Left lung (tissue), 4 donors: ENCODE measurements at regions not wholly inside any gene's neighbourhood (a gene's known extent, or its start where the extent isn't known, plus 50 kb on each side); places are given as distances from the start of the nearest gene placed in this dataset.

Experiments used
- ATAC-seq: fragments of 200-7000 bp; cut with Tn5 transposase; one replicate; pipeline ENCODE4 v1.9.1; 2020; ENCODE audit warnings: moderate library complexity
- DNase-seq, 4 donors: peaks; one replicate each; pipeline ENCODE4 v3.0.0-alpha.2; 2013 to 2020
- H3K27ac ChIP-seq, 2 donors: fragments of 200-600 bp; sonication (generic) in 1 of 2; one replicate each; pipeline versions ENCODE4 v1.5.0 to v1.8.0; 2020 to 2021
- H3K27me3 ChIP-seq, 2 donors: fragments of 200-600 bp; sonication (generic) in 1 of 2; one replicate each; pipeline versions ENCODE4 v1.5.0 to v1.8.0; 2020 to 2021
- H3K36me3 ChIP-seq, 2 donors: fragments of 200-600 bp; sonication (generic) in 1 of 2; one replicate each; pipeline versions ENCODE4 v1.5.0 to v1.8.0; 2020 to 2021
- H3K4me1 ChIP-seq, 2 donors: fragments of 200-600 bp; one replicate each; pipeline ENCODE4 v1.8.0; 2021
- H3K4me3 ChIP-seq, 2 donors: fragments of 200-600 bp; sonication (generic) in 1 of 2; one replicate each; pipeline versions ENCODE4 v1.5.0 to v1.8.0; 2020 to 2021; ENCODE audit warnings: mild to moderate bottlenecking in 1 of 2
- H3K9me3 ChIP-seq, 2 donors: fragments of 200-600 bp; sonication (generic) in 1 of 2; one replicate each; pipeline versions ENCODE4 v1.5.0 to v1.8.0; 2020 to 2021
- CTCF ChIP-seq, 2 donors: fragments of 200-600 bp; sonication (generic) in 1 of 2; IDR thresholded peaks; one replicate each; pipeline versions ENCODE4 v1.5.0 to v1.8.0; 2021; ENCODE audit warnings: antibody characterized with exemption in 2 of 2
- intact Hi-C, 2 donors: fragments of 100-400 bp; cut with DNase I; formaldehyde crosslinking; loops; one replicate each; pipeline versions ENCODE4 v1.11.2 to v1.14.2; 2022
- donor health status: DM: no; HTN: yes; CAD: no.
- donor health status: DM: no; HTN: no; CAD: no.

DNA sequence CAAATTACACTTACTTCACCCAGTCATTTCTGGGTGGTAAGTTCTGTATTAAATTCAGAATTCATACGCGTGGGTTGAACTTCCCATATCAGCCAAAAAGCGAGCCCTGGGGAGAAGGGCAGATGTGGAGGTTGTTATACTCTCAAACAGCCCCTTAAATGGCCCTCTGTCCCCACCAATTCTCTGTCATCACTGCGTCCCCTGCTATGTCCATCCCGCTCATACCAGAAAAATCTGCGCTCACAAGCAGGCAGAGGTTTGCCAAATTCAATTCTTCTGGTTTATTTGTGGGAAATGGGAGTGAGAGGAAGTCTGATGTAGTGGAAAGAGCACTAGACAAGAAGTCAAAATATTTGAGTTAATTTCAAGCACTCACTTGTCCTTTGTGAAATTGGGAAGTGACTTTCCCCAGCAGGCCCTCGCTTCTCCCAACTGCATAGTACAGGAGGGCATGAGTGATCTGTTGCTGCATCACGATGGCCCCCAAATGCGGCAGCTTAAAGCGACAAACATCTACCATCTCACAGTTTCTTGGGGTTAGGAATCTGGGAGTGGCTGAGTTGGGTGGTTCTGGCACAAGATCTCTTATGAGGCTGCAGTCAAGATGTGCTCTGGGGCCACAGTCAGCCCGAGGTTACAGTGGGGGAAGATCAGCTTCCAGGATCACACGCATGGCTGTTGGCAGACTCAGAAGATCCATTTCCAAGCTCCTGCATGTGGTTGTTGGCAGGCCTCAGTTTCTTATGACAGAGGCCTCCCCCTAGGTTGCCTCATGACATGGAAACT lies 67.7 kb downstream of the CPN2 start:
- H3K27me3 ChIP-seq: no peaks in the 10 kb centered on the region
- intact Hi-C loops: no loop called here
- DNase-seq (no peak), ATAC-seq (peak; percentile 69)
- no peak for TF ChIP-seq CTCF (IDR thresholded peaks at IDR 0.05)
- no peak overlapping the region for H3K4me3 ChIP-seq
- H3K9me3 ChIP-seq: no peaks in the 10 kb centered on the region
- no peak overlapping the region for H3K27ac ChIP-seq
- H3K36me3 ChIP-seq: no peaks in the 10 kb centered on the region
- peaks cover 2 to 7% of the 10 kb centered on the region in 2 donors for H3K4me1 ChIP-seq

- TF ChIP-seq CTCF (IDR thresholded peaks at IDR 0.05): no peak
- intact Hi-C loops: no loop called here
- H3K36me3 ChIP-seq: no peaks in the 10 kb centered on the region
- H3K9me3 ChIP-seq: no peaks in the 10 kb centered on the region
- H3K27me3 ChIP-seq: no peaks in the 10 kb centered on the region
- H3K4me1 ChIP-seq: peaks cover 0 to 6% of the 10 kb centered on the region in 2 donors
- H3K27ac ChIP-seq: no peak overlapping the region
- no peak for DNase-seq
- ATAC-seq: no peak
- H3K4me3 ChIP-seq: no peak overlapping the region
Observed at GRCh38 chr3:194284351-194284750, 66.8 kb downstream of the CPN2 start.

- DNase-seq (no peak), ATAC-seq (no peak)
- H3K4me3 ChIP-seq: no peak overlapping the region
- no peaks in the 10 kb centered on the region for H3K9me3 ChIP-seq
- no peak overlapping the region for H3K27ac ChIP-seq
- H3K4me1 ChIP-seq: peaks cover 0 to 6% of the 10 kb centered on the region in 2 donors
- intact Hi-C loops: no loop called here
- TF ChIP-seq CTCF (IDR thresholded peaks at IDR 0.05): no peak
- H3K27me3 ChIP-seq: no peaks in the 10 kb centered on the region
- H3K36me3 ChIP-seq: no peaks in the 10 kb centered on the region
Observed at GRCh38 chr3:194285024-194285849, 65.9 kb downstream of the CPN2 start.

DNA sequence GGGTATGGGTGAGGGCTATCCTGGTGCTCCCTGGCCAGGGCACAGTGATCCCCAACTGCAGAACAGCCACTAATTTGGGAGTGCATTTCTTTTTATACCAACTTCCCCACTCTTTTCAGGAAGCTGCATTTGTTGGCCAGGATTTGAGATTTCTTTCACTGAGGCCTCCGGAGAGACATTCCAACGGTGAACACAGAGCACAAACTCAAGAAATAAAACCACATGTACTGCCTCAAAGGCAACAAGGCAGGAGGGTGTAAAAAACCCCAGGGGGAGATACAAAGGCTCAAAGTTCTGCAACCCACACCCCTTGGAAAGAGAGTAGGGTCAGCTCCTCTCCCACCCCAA lies 65.3 kb downstream of the CPN2 start:
- H3K36me3 ChIP-seq: no peaks in the 10 kb centered on the region
- DNase-seq (no peak), ATAC-seq (no peak)
- peaks cover 0 to 6% of the 10 kb centered on the region in 2 donors for H3K4me1 ChIP-seq
- H3K27ac ChIP-seq: no peak overlapping the region
- intact Hi-C loops: no loop called here
- no peaks in the 10 kb centered on the region for H3K9me3 ChIP-seq
- H3K27me3 ChIP-seq: no peaks in the 10 kb centered on the region
- TF ChIP-seq CTCF (IDR thresholded peaks at IDR 0.05): no peak
- no peak overlapping the region for H3K4me3 ChIP-seq

GRCh38 chr3:194286375-194287146 lies 64.6 kb downstream of the CPN2 start:
- H3K4me1 ChIP-seq: peaks cover 0 to 6% of the 10 kb centered on the region in 2 donors
- ATAC-seq: no peak
- no peak for TF ChIP-seq CTCF (IDR thresholded peaks at IDR 0.05)
- H3K4me3 ChIP-seq: no peak overlapping the region
- H3K27ac ChIP-seq: no peak overlapping the region
- no peak for DNase-seq
- no peaks in the 10 kb centered on the region for H3K9me3 ChIP-seq
- H3K36me3 ChIP-seq: no peaks in the 10 kb centered on the region
- no peaks in the 10 kb centered on the region for H3K27me3 ChIP-seq
- intact Hi-C loops: no loop called here
